GM21737 (cell line): ENCODE measurements at regions not wholly inside any gene's neighbourhood (a gene's known extent, or its start where the extent isn't known, plus 50 kb on each side); places are given as distances from the start of the nearest gene placed in this dataset.
"Not testable (repeated sequence)": the region's sequence is repeated elsewhere in the genome, so short reads cannot be mapped to it uniquely, and the experiment has no call there.

Experiments used
- ATAC-seq: cut with Tn5 transposase; IDR thresholded peaks from one replicate; pipeline ENCODE4 v1.9.1; 2021; ENCODE audit warnings: mild to moderate bottlenecking, moderate library complexity; ENCODE audit not compliant: unreplicated experiment

- no peak for ATAC-seq
Measured at GRCh38 chr7:109402107-109402506, 832.4 kb downstream of the DNAJB9 start.

- ATAC-seq = no peak
Measured at GRCh38 chr7:109407756-109408155, 838.1 kb downstream of the DNAJB9 start.

GRCh38 chr7:109437957-109438356 is 868.3 kb downstream of the DNAJB9 start:
- no peak for ATAC-seq

GRCh38 chr7:109449760-109450159 is 880.1 kb downstream of the DNAJB9 start:
- ATAC-seq = no peak

- no peak for ATAC-seq
Measured at GRCh38 chr7:109456116-109456515, 886.4 kb downstream of the DNAJB9 start.

GRCh38 chr7:109460296-109460695 is 890.6 kb downstream of the DNAJB9 start:
- no peak for ATAC-seq

GRCh38 chr7:109462171-109462570 is 892.5 kb downstream of the DNAJB9 start:
- ATAC-seq = no peak

GRCh38 chr7:109467729-109468128 is 898.1 kb downstream of the DNAJB9 start:
- ATAC-seq = not testable (repeated sequence)

GRCh38 chr7:109473172-109473571 is 903.5 kb downstream of the DNAJB9 start:
- ATAC-seq = no peak

- no peak for ATAC-seq
Measured at GRCh38 chr7:109476409-109476808, 906.7 kb downstream of the DNAJB9 start.

- no peak for ATAC-seq
Measured at GRCh38 chr7:109479388-109479787, 909.7 kb downstream of the DNAJB9 start.

GRCh38 chr7:109490607-109491006 is 920.9 kb downstream of the DNAJB9 start:
- not testable (repeated sequence) for ATAC-seq

- ATAC-seq = no peak
Measured at GRCh38 chr7:109497053-109497452, 927.4 kb downstream of the DNAJB9 start.

GRCh38 chr7:109498131-109498530 is 928.5 kb downstream of the DNAJB9 start:
- ATAC-seq = no peak

GRCh38 chr7:109503421-109503820 is 933.7 kb downstream of the DNAJB9 start:
- ATAC-seq = no peak

GRCh38 chr7:109522585-109522984 is 952.9 kb downstream of the DNAJB9 start:
- ATAC-seq = no peak

- ATAC-seq = no peak
Measured at GRCh38 chr7:109527833-109528232, 958.2 kb downstream of the DNAJB9 start.

- no peak for ATAC-seq
Measured at GRCh38 chr7:109529712-109530111, 960.0 kb downstream of the DNAJB9 start.

GRCh38 chr7:109532262-109532992 is 962.8 kb downstream of the DNAJB9 start:
- ATAC-seq = no peak

- no peak for ATAC-seq
Measured at GRCh38 chr7:109545686-109546085, 976.0 kb downstream of the DNAJB9 start.

- no peak for ATAC-seq
Measured at GRCh38 chr7:109549471-109550193, 980.0 kb downstream of the DNAJB9 start.

GRCh38 chr7:109552017-109552416 is 982.3 kb downstream of the DNAJB9 start:
- no peak for ATAC-seq
